HG03575 (cell line): ENCODE measurements at regions not wholly inside any gene's neighbourhood (a gene's known extent, or its start where the extent isn't known, plus 50 kb on each side); places are given as distances from the start of the nearest gene placed in this dataset.

Experiments used
- ATAC-seq: cut with Tn5 transposase; IDR thresholded peaks from one replicate; pipeline ENCODE4 v1.9.1; 2021; ENCODE audit not compliant: unreplicated experiment, insufficient number of reproducible peaks, low FRiP score; ENCODE audit errors: extremely low read depth

GRCh38 chr9:78615372-78615771 is 318.4 kb downstream of the PSAT1 start:
- no peak for ATAC-seq

- no peak for ATAC-seq
Observed at GRCh38 chr9:78618735-78619134, 321.8 kb downstream of the PSAT1 start.

GRCh38 chr9:78620303-78620702 is 323.4 kb downstream of the PSAT1 start:
- no peak for ATAC-seq

- no peak for ATAC-seq
Observed at GRCh38 chr9:78620764-78621163, 323.8 kb downstream of the PSAT1 start.

- no peak for ATAC-seq
Observed at GRCh38 chr9:78622126-78622525, 325.2 kb downstream of the PSAT1 start.

GRCh38 chr9:78626971-78627370 is 330.0 kb downstream of the PSAT1 start:
- no peak for ATAC-seq

GRCh38 chr9:78630966-78631365 is 334.0 kb downstream of the PSAT1 start:
- ATAC-seq = no peak

GRCh38 chr9:78640728-78641127 is 343.8 kb downstream of the PSAT1 start:
- ATAC-seq = no peak

GRCh38 chr9:78644359-78644758 is 347.4 kb downstream of the PSAT1 start:
- ATAC-seq = no peak

- ATAC-seq = no peak
Observed at GRCh38 chr9:78654324-78654723, 357.4 kb downstream of the PSAT1 start.

- ATAC-seq = no peak
Observed at GRCh38 chr9:78663369-78663768, 366.4 kb downstream of the PSAT1 start.

- no peak for ATAC-seq
Observed at GRCh38 chr9:78664370-78664769, 367.4 kb downstream of the PSAT1 start.

- ATAC-seq = no peak
Observed at GRCh38 chr9:78666818-78667414, 370.0 kb downstream of the PSAT1 start.

GRCh38 chr9:78668148-78668832 is 371.4 kb downstream of the PSAT1 start:
- ATAC-seq = no peak

GRCh38 chr9:78669591-78669990 is 372.7 kb downstream of the PSAT1 start:
- ATAC-seq = no peak

- no peak for ATAC-seq
Observed at GRCh38 chr9:78671785-78672184, 374.9 kb downstream of the PSAT1 start.

- ATAC-seq = no peak
Observed at GRCh38 chr9:78674874-78675273, 377.9 kb downstream of the PSAT1 start.

GRCh38 chr9:78676009-78676408 is 379.1 kb downstream of the PSAT1 start:
- no peak for ATAC-seq

- ATAC-seq = no peak
Observed at GRCh38 chr9:78676623-78677022, 379.7 kb downstream of the PSAT1 start.

GRCh38 chr9:78677326-78677725 is 380.4 kb downstream of the PSAT1 start:
- no peak for ATAC-seq

GRCh38 chr9:78678877-78679276 is 382.0 kb downstream of the PSAT1 start:
- no peak for ATAC-seq
